SK-N-SH treated with all-trans-retinoic acid at 6 μM for 48 hours (cell line): ENCODE measurements at regions not wholly inside any gene's neighbourhood (a gene's known extent, or its start where the extent isn't known, plus 50 kb on each side); places are given as distances from the start of the nearest gene placed in this dataset.

Experiments
- ATAC-seq: fragments of 200-7000 bp; cut with Tn5 transposase; 3 replicates; pipeline ENCODE4 v1.9.1; 2020; ENCODE audit warnings: mild to moderate bottlenecking, moderate library complexity
- BACH2 ChIP-seq: fragments of 250-450 bp; sonication (Bioruptor Pico); IDR thresholded peaks from 2 replicates; pipeline ENCODE4 v1.9.0; 2021; ENCODE audit warnings: mild to moderate bottlenecking, borderline replicate concordance
- CREB5 ChIP-seq: fragments of 250-450 bp; sonication (Bioruptor Pico); IDR thresholded peaks from 2 replicates; pipeline ENCODE4 v1.5.1; 2020; ENCODE audit warnings: low read depth, mild to moderate bottlenecking, moderate library complexity
- CSDC2 ChIP-seq: fragments of 250-450 bp; sonication (Bioruptor Pico); IDR thresholded peaks from 2 replicates; pipeline ENCODE4 v1.5.0; 2020; ENCODE audit warnings: mild to moderate bottlenecking, moderate library complexity
- CSRNP3 ChIP-seq: fragments of 250-450 bp; sonication (Bioruptor Pico); IDR thresholded peaks from 2 replicates; pipeline ENCODE4 v1.5.1; 2021; ENCODE audit warnings: mild to moderate bottlenecking, moderate library complexity
- ESRRG ChIP-seq: fragments of 250-450 bp; sonication (Bioruptor Pico); IDR thresholded peaks from 2 replicates; pipeline ENCODE4 v1.6.1; 2021; ENCODE audit warnings: mild to moderate bottlenecking
- GLIS3 ChIP-seq: fragments of 250-450 bp; sonication (Bioruptor Pico); IDR thresholded peaks from 2 replicates; pipeline ENCODE4 v1.5.0; 2020; ENCODE audit warnings: mild to moderate bottlenecking, moderate library complexity
- ISL1 ChIP-seq: fragments of 250-450 bp; sonication (Bioruptor Pico); IDR thresholded peaks from 2 replicates; pipeline ENCODE4 v2.1.2; 2022; ENCODE audit warnings: mild to moderate bottlenecking, moderate library complexity
- OSR1 ChIP-seq: fragments of 250-450 bp; sonication (Bioruptor Pico); IDR thresholded peaks from 2 replicates; pipeline ENCODE4 v1.8.0; 2022; ENCODE audit warnings: moderate library complexity, mild to moderate bottlenecking, inconsistent platforms
- PATZ1 ChIP-seq: fragments of 250-450 bp; sonication (Bioruptor Pico); IDR thresholded peaks from 2 replicates; pipeline ENCODE4 v1.8.0; 2020; ENCODE audit warnings: mild to moderate bottlenecking, moderate library complexity, borderline replicate concordance
- PPARA ChIP-seq: fragments of 250-450 bp; sonication (Bioruptor Pico); IDR thresholded peaks from 2 replicates; pipeline ENCODE4 v1.5.0; 2020; ENCODE audit warnings: mild to moderate bottlenecking, borderline replicate concordance
- RARB ChIP-seq: fragments of 250-450 bp; sonication (Bioruptor Pico); IDR thresholded peaks from 2 replicates; pipeline ENCODE4 v1.8.0; 2021; ENCODE audit warnings: mild to moderate bottlenecking, moderate library complexity
- SNAI2 ChIP-seq: fragments of 250-450 bp; sonication (Bioruptor Pico); IDR thresholded peaks from 2 replicates; pipeline ENCODE4 v1.5.0; 2020; ENCODE audit warnings: mild to moderate bottlenecking, moderate library complexity
- TCF4 ChIP-seq: fragments of 250-450 bp; sonication (Bioruptor Pico); IDR thresholded peaks from 2 replicates; pipeline ENCODE4 v1.8.0; 2021; ENCODE audit warnings: mild to moderate bottlenecking, moderate library complexity, borderline replicate concordance
- ZFP3 ChIP-seq: fragments of 250-450 bp; sonication (Bioruptor Pico); IDR thresholded peaks from 2 replicates; pipeline ENCODE4 v1.5.0; 2020; ENCODE audit warnings: mild to moderate bottlenecking, moderate library complexity
- ZNF565 ChIP-seq: fragments of 450-650 bp; formaldehyde crosslinking; conservative IDR thresholded peaks from 2 replicates; pipeline ENCODE4 v1.5.0; 2020; ENCODE audit warnings: low read depth, mild to moderate bottlenecking, moderate library complexity

GRCh38 chr9:80235752-80236151 lies 664.0 kb downstream of the TLE4 start:
- no peak for ATAC-seq

GRCh38 chr9:80233906-80234305 lies 662.1 kb downstream of the TLE4 start:
- no peak for TF ChIP-seq OSR1 (CRISPR knock-in tag)
- TF ChIP-seq, all 23 proteins: peak for 0
- ATAC-seq = no peak

More at GRCh38 chr9:80235752-80236151, 664.0 kb downstream of the TLE4 start:
- TF ChIP-seq SNAI2 (CRISPR knock-in tag) (no peak), PPARA (CRISPR knock-in tag) (no peak), ZFP3 (CRISPR knock-in tag) (no peak), CREB5 (CRISPR knock-in tag) (no peak), ESRRG (CRISPR knock-in tag) (no peak)
- TF ChIP-seq, all 23 proteins: peak for 0

GRCh38 chr9:80233102-80233843 lies 661.5 kb downstream of the TLE4 start:
- peak; percentile 48 for TF ChIP-seq ISL1
- TF ChIP-seq TCF4 = peak; percentile 42
- TF ChIP-seq ZNF565 (CRISPR knock-in tag) = no peak
- ATAC-seq = no peak

- no peak for ATAC-seq
These were observed 659.8 kb downstream of the TLE4 start for GRCh38 chr9:80231318-80232236.

More at GRCh38 chr9:80231318-80232236, 659.8 kb downstream of the TLE4 start:
- TF ChIP-seq RARB (no peak), ESRRG (CRISPR knock-in tag) (no peak), ZNF565 (CRISPR knock-in tag) (no peak), CSDC2 (CRISPR knock-in tag) (no peak), CSRNP3 (CRISPR knock-in tag) (no peak), CREB5 (CRISPR knock-in tag) (no peak), GLIS3 (no peak), PPARA (CRISPR knock-in tag) (no peak), TCF4 (no peak), SNAI2 (CRISPR knock-in tag) (no peak), PATZ1 (CRISPR knock-in tag) (no peak), BACH2 (CRISPR knock-in tag) (no peak)
